ENCODE measurements at regions not wholly inside any gene's neighbourhood (a gene's known extent, or its start where the extent isn't known, plus 50 kb on each side); places are given as distances from the start of the nearest gene placed in this dataset.

GRCh38 chr13:81334481-81334880 is 993.6 kb upstream of the SPRY2 start:
- no peak for DNase-seq (ENCODE audit: extremely low read depth, low read depth)
- TF ChIP-seq CTCF (IDR thresholded peaks at IDR 0.05; ENCODE audit: low read depth, low read length, missing control alignments): no peak
- no peak overlapping the region for H3K4me3 ChIP-seq (replicated peaks; ENCODE audit: low read depth, low read length)

GRCh38 chr13:81326913-81327312 is 986.0 kb upstream of the SPRY2 start:
- no peak for DNase-seq (ENCODE audit: extremely low read depth, low read depth)
- TF ChIP-seq CTCF (IDR thresholded peaks at IDR 0.05; ENCODE audit: low read depth, low read length, missing control alignments): no peak
- H3K4me3 ChIP-seq (replicated peaks; ENCODE audit: low read depth, low read length): no peak overlapping the region

- H3K4me3 ChIP-seq (replicated peaks; ENCODE audit: low read depth, low read length): no peak overlapping the region
- TF ChIP-seq CTCF (IDR thresholded peaks at IDR 0.05; ENCODE audit: low read depth, low read length, missing control alignments): no peak
- DNase-seq (ENCODE audit: extremely low read depth, low read depth): no peak
Observed at GRCh38 chr13:81320516-81320915, 979.6 kb upstream of the SPRY2 start.

- no peak for DNase-seq (ENCODE audit: extremely low read depth, low read depth)
- H3K4me3 ChIP-seq (replicated peaks; ENCODE audit: low read depth, low read length): no peak overlapping the region
- TF ChIP-seq CTCF (IDR thresholded peaks at IDR 0.05; ENCODE audit: low read depth, low read length, missing control alignments): no peak
Observed at GRCh38 chr13:81319351-81319750, 978.4 kb upstream of the SPRY2 start.

GRCh38 chr13:81318231-81319019 is 977.5 kb upstream of the SPRY2 start:
- TF ChIP-seq CTCF (IDR thresholded peaks at IDR 0.05; ENCODE audit: low read depth, low read length, missing control alignments): no peak
- no peak overlapping the region for H3K4me3 ChIP-seq (replicated peaks; ENCODE audit: low read depth, low read length)
- no peak for DNase-seq (ENCODE audit: extremely low read depth, low read depth)

- no peak for TF ChIP-seq CTCF (IDR thresholded peaks at IDR 0.05; ENCODE audit: low read depth, low read length, missing control alignments)
Observed at GRCh38 chr13:81314461-81314860, 973.5 kb upstream of the SPRY2 start.

GRCh38 chr13:81305928-81306327 is 965.0 kb upstream of the SPRY2 start:
- TF ChIP-seq CTCF (IDR thresholded peaks at IDR 0.05; ENCODE audit: low read depth, low read length, missing control alignments): no peak
- H3K4me3 ChIP-seq (replicated peaks; ENCODE audit: low read depth, low read length): no peak overlapping the region
- DNase-seq (ENCODE audit: extremely low read depth, low read depth): no peak

More at GRCh38 chr13:81314461-81314860, 973.5 kb upstream of the SPRY2 start:
- no peak overlapping the region for H3K4me3 ChIP-seq (replicated peaks; ENCODE audit: low read depth, low read length)
- no peak for DNase-seq (ENCODE audit: extremely low read depth, low read depth)
